ENCODE measurements at regions not wholly inside any gene's neighbourhood (a gene's known extent, or its start where the extent isn't known, plus 50 kb on each side); places are given as distances from the start of the nearest gene placed in this dataset.

DNA sequence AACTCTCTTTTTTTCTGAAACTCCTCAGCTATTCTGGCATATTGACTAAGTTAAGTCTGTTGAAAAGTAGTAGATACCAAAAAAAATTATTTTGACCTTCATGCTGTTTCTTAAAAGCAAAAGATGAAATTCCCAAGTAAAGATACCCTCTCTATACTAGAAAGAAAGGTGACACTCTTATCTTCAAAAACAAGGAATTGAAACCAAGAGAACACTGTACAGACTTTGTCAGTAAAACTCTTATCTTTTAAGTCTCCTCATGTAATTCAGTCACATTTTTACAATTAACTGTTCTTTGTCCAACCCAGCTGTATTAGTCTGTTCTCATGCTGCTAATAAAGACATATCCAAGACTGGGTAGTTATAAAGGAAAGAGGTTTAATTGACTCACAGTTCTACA lies 496.2 kb downstream of the LTN1 start:
- Histone ChIP-seq H3K27me3 (no peaks in the 10 kb centered on the region), H3K27ac (no peak overlapping the region), H3K36me3 (no peaks in the 10 kb centered on the region), H3K9me3 (no peaks in the 10 kb centered on the region), H3K4me3 (no peak overlapping the region), H3K4me1 (no peaks in the 10 kb centered on the region)
- in situ Hi-C loops (cut with MboI; ENCODE audit: low pct_ligation_motif_present in 1 of 4, low pct_unique_long_range_greater_than_20kb in 1 of 4, low sequenced_read_pairs in 3 of 4), result no loop called here
- intact Hi-C loops (cut with DNase I; ENCODE audit: low total_unique reads), result no loop called here
- no peak for TF ChIP-seq POLR2AphosphoS5 (IDR thresholded peaks at IDR 0.05)
- TF ChIP-seq, protein P1, sequence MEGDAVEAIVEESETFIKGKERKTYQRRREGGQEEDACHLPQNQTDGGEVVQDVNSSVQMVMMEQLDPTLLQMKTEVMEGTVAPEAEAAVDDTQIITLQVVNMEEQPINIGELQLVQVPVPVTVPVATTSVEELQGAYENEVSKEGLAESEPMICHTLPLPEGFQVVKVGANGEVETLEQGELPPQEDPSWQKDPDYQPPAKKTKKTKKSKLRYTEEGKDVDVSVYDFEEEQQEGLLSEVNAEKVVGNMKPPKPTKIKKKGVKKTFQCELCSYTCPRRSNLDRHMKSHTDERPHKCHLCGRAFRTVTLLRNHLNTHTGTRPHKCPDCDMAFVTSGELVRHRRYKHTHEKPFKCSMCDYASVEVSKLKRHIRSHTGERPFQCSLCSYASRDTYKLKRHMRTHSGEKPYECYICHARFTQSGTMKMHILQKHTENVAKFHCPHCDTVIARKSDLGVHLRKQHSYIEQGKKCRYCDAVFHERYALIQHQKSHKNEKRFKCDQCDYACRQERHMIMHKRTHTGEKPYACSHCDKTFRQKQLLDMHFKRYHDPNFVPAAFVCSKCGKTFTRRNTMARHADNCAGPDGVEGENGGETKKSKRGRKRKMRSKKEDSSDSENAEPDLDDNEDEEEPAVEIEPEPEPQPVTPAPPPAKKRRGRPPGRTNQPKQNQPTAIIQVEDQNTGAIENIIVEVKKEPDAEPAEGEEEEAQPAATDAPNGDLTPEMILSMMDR (IDR thresholded peaks at IDR 0.05), result no peak
- no peak for TF ChIP-seq EP300 (IDR thresholded peaks at IDR 0.05; ENCODE audit: low read depth)
- TF ChIP-seq POLR2A (IDR thresholded peaks at IDR 0.05), result no peak
- no peak for DNase-seq

DNA sequence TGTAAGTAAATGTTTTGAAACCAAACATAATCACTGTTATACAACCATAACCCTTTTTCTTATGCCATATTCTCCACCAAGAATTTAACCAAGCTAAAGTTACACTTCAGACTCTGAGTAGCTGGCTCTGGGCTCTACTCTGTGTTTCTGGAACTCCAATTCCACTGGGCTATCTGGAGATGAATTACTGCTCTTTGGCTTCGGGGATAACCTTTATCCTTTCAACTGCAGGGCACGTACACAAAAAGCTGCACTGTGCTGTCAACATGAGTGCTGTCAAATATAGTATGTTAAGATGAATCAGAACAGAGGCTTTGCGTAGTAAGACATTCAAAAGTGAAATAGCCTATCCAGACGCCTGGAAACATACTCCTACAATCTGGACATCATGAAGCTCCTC lies 500.6 kb downstream of the LTN1 start:
- no peak overlapping the region for H3K27ac ChIP-seq
- no peaks in the 10 kb centered on the region for H3K4me1 ChIP-seq
- DNase-seq, result no peak
- 58 to 63% methylated on average over 4 of the region's 4 CpGs for WGBS, 2 donors (ENCODE audit: low coverage in 1 of 2)
- in situ Hi-C loops (cut with MboI; ENCODE audit: low pct_ligation_motif_present in 1 of 4, low pct_unique_long_range_greater_than_20kb in 1 of 4, low sequenced_read_pairs in 3 of 4) (no loop called here), intact Hi-C loops (cut with DNase I; ENCODE audit: low total_unique reads) (no loop called here)
- H3K36me3 ChIP-seq, result no peaks in the 10 kb centered on the region
- TF ChIP-seq, protein P1 (IDR thresholded peaks at IDR 0.05), result no peak
- no peak overlapping the region for H3K4me3 ChIP-seq
- H3K9me3 ChIP-seq, result no peaks in the 10 kb centered on the region
- H3K27me3 ChIP-seq, result no peaks in the 10 kb centered on the region

DNA sequence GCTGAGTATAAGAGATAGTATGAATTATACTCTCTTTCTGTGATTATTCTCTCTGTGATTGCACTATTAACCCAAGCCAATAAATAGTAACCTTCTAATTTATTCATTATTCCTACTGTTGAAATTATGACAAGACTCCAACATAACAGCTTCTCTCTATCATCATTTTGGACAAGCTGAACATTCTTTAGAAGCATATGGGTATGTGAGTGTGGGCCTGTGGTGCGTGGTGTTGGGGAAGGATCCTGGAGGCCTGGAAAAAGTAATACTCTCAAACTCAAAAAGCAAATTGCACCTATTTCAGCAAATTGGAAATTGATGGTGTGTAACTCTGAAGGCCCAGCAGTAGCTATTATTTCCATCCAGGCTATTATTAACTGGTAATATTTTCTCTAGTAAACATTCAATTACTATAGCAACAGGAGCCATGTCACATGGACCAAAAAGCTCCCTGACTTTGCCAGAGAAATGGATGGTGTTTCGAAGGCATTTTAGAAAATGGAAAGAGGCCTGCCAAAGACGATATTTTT lies 502.8 kb downstream of the LTN1 start:
- no peak overlapping the region for H3K27ac ChIP-seq
- no peaks in the 10 kb centered on the region for H3K4me1 ChIP-seq
- TF ChIP-seq POLR2A (IDR thresholded peaks at IDR 0.05), result no peak
- TF ChIP-seq, protein P1 (IDR thresholded peaks at IDR 0.05), result no peak
- TF ChIP-seq POLR2AphosphoS5 (IDR thresholded peaks at IDR 0.05), result no peak
- no peak for TF ChIP-seq EP300 (IDR thresholded peaks at IDR 0.05; ENCODE audit: low read depth)
- H3K36me3 ChIP-seq, result no peaks in the 10 kb centered on the region
- WGBS, 2 donors (ENCODE audit: low coverage in 1 of 2), result 80 to 84% methylated on average over 3 of the region's 3 CpGs
- no peaks in the 10 kb centered on the region for H3K9me3 ChIP-seq
- no peak for DNase-seq
- H3K27me3 ChIP-seq, result no peaks in the 10 kb centered on the region
- in situ Hi-C loops (cut with MboI; ENCODE audit: low pct_ligation_motif_present in 1 of 4, low pct_unique_long_range_greater_than_20kb in 1 of 4, low sequenced_read_pairs in 3 of 4), result no loop called here
- intact Hi-C loops (cut with DNase I; ENCODE audit: low total_unique reads), result no loop called here
- no peak overlapping the region for H3K4me3 ChIP-seq

DNA sequence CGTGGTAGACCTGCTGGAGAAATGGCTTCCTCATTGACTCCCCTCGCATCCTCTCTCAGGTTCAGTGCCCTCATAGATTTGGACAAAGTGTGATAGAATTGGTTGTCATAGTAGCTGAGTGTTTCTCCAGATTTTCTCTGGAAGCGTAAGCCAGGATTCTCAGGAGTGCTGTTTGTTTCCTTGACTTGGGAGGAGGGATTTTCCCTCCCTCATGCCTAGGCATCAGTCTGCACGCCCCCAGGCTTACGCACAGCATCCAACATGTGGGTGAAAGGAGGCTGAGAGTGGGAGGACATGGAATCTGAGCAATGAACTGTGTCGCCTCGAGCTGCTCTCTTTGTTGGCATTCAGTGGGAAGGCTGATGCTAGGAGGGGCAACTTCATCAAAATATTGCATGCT lies 503.5 kb downstream of the LTN1 start:
- H3K27me3 ChIP-seq, result no peaks in the 10 kb centered on the region
- no peaks in the 10 kb centered on the region for H3K4me1 ChIP-seq
- H3K36me3 ChIP-seq, result no peaks in the 10 kb centered on the region
- in situ Hi-C loops (cut with MboI; ENCODE audit: low pct_ligation_motif_present in 1 of 4, low pct_unique_long_range_greater_than_20kb in 1 of 4, low sequenced_read_pairs in 3 of 4) (no loop called here), intact Hi-C loops (cut with DNase I; ENCODE audit: low total_unique reads) (no loop called here)
- WGBS, 2 donors (ENCODE audit: low coverage in 1 of 2), result 68 to 100% methylated on average over 2 to 7 of the region's 7 CpGs
- no peak for DNase-seq
- no peak overlapping the region for H3K4me3 ChIP-seq
- no peak overlapping the region for H3K27ac ChIP-seq
- TF ChIP-seq POLR2AphosphoS5 (IDR thresholded peaks at IDR 0.05) (no peak), POLR2A (IDR thresholded peaks at IDR 0.05) (no peak), EP300 (IDR thresholded peaks at IDR 0.05; ENCODE audit: low read depth) (no peak)
- TF ChIP-seq, protein P1 (IDR thresholded peaks at IDR 0.05), result no peak
- no peaks in the 10 kb centered on the region for H3K9me3 ChIP-seq

Measured in transverse colon (tissue), 4 donors.